Endothelial cell of umbilical vein (primary cell): ENCODE measurements at regions not wholly inside any gene's neighbourhood (a gene's known extent, or its start where the extent isn't known, plus 50 kb on each side); places are given as distances from the start of the nearest gene placed in this dataset.

Experiments
- BruUV-seq: library from RNA; stranded (reverse); fragments of 400-500 nt; replicated peaks from 2 replicates; lab custom pipeline; 2021; lab: Mats Ljungman, UMichigan
- CTCF ChIA-PET: fragments of 300-600, 350-600 bp; sonication (Branson Sonifier 250); formaldehyde crosslinking; loops from one replicate; lab custom pipeline; 2021; ENCODE audit warnings: antibody characterized with exemption, inconsistent platforms; lab: Charles Lee
- POLR2A ChIA-PET: fragments of 300-600, 350-600 bp; sonication (Branson Sonifier 250); formaldehyde crosslinking; loops from one replicate; lab custom pipeline; 2021; ENCODE audit warnings: antibody characterized with exemption, inconsistent platforms; lab: Charles Lee
- DNase-seq: peaks from one replicate; pipeline ENCODE4 v3.0.0-alpha.2; 2011; ENCODE audit warnings: low read depth, low spot score
- FAIRE-seq: peaks from 2 replicates; lab custom pipeline; 2011; peaks lifted over from hg19 to GRCh38; lab: Jason Lieb, UNC
- H2AFZ ChIP-seq: 2 replicates; pipeline ENCODE4 v1.6.0; 2012; ENCODE audit warnings: low read depth, low read length, control low read depth, inconsistent platforms
- H3K27ac ChIP-seq: 2 replicates; pipeline ENCODE4 v1.5.1; 2011; ENCODE audit warnings: low read depth, mild to moderate bottlenecking, control low read depth, low read length, moderate library complexity; ENCODE audit not compliant: insufficient read depth
- H3K27me3 ChIP-seq, 2 experiments: 2 replicates each; pipeline versions ENCODE4 v1.6.0 to v1.6.1; 2011; ENCODE audit warnings: low read length in 2 of 2, mixed read lengths in 1 of 2; ENCODE audit not compliant: control insufficient read depth in 2 of 2, insufficient read depth in 2 of 2
- H3K36me3 ChIP-seq, 2 experiments: 2 replicates in 1 of 2; 3 replicates in 1 of 2; pipeline ENCODE4 v1.5.1; 2011; ENCODE audit warnings: low read length in 2 of 2, mild to moderate bottlenecking in 1 of 2, moderate library complexity in 1 of 2; ENCODE audit not compliant: control insufficient read depth in 2 of 2, insufficient read depth in 2 of 2; ENCODE audit errors: extremely low read depth in 1 of 2
- H3K4me1 ChIP-seq: 3 replicates; pipeline ENCODE4 v1.5.1; 2011; ENCODE audit warnings: mild to moderate bottlenecking, low read length; ENCODE audit not compliant: control insufficient read depth, insufficient read depth; ENCODE audit errors: extremely low read depth
- H3K4me2 ChIP-seq: 2 replicates; pipeline ENCODE4 v1.6.1; 2011; ENCODE audit warnings: low read length, control low read depth, mixed read lengths; ENCODE audit not compliant: insufficient read depth
- H3K4me3 ChIP-seq, 3 experiments: fragments of 200-600 bp in 1 of 3; sonication (generic), shearing (Covaris generic) in 1 of 3; replicated peaks in 1 of 3; 2 replicates each; pipeline ENCODE4 v1.5.1; 2011 to 2016; ENCODE audit warnings: control low read depth in 3 of 3, low read length in 3 of 3, mild to moderate bottlenecking in 2 of 3, inconsistent platforms in 1 of 3, low read depth in 1 of 3, moderate library complexity in 1 of 3; ENCODE audit not compliant: insufficient read depth in 1 of 3
- H3K79me2 ChIP-seq: 2 replicates; pipeline ENCODE4 v1.6.0; 2012; ENCODE audit warnings: low read length, inconsistent platforms; ENCODE audit not compliant: control insufficient read depth, insufficient read depth
- H3K9ac ChIP-seq: replicated peaks from 2 replicates; pipeline ENCODE3; 2011; ENCODE audit warnings: low read length, control low read depth; ENCODE audit not compliant: insufficient read depth; ENCODE audit errors: extremely low read depth
- H3K9me1 ChIP-seq: replicated peaks from 3 replicates; pipeline ENCODE4 v1.6.0; 2011; ENCODE audit warnings: mild to moderate bottlenecking, low read length; ENCODE audit not compliant: control insufficient read depth, insufficient read depth; ENCODE audit errors: extremely low read depth
- H3K9me3 ChIP-seq: replicated peaks from 2 replicates; pipeline ENCODE4 v1.5.1; 2012; ENCODE audit warnings: low read length, inconsistent platforms; ENCODE audit not compliant: control insufficient read depth, insufficient read depth
- H4K20me1 ChIP-seq: replicated peaks from 2 replicates; pipeline ENCODE3; 2011; ENCODE audit warnings: mild to moderate bottlenecking, low read length; ENCODE audit not compliant: control insufficient read depth, insufficient read depth; ENCODE audit errors: extremely low read depth
- EZH2 ChIP-seq: IDR thresholded peaks from 2 replicates; pipeline ENCODE4 v1.6.1; 2012; ENCODE audit warnings: borderline replicate concordance, low read depth, mild to moderate bottlenecking, moderate library complexity, low read length, inconsistent platforms; ENCODE audit not compliant: severe bottlenecking
- FOS ChIP-seq: IDR thresholded peaks from 2 replicates; pipeline ENCODE4 v1.6.1; 2011; ENCODE audit warnings: mild to moderate bottlenecking, low read length, moderate library complexity, borderline replicate concordance; ENCODE audit not compliant: insufficient read depth
- GATA2 ChIP-seq: IDR thresholded peaks from 2 replicates; pipeline ENCODE4 v1.7.0; 2011; ENCODE audit warnings: low read depth, mild to moderate bottlenecking, moderate library complexity, mixed read lengths, low read length; ENCODE audit not compliant: insufficient read length, insufficient read depth
- JUN ChIP-seq: IDR thresholded peaks from 2 replicates; pipeline ENCODE4 v1.6.1; 2011; ENCODE audit warnings: borderline replicate concordance, low read depth; ENCODE audit not compliant: insufficient read length, insufficient read depth
- MYC ChIP-seq: IDR thresholded peaks from one replicate; pipeline ENCODE4 v1.6.1; 2011; ENCODE audit warnings: mild to moderate bottlenecking, low read depth, low read length
- POLR2A ChIP-seq: IDR thresholded peaks from 2 replicates; pipeline ENCODE4 v1.6.1; 2012; ENCODE audit warnings: low read depth, mild to moderate bottlenecking, control low read depth, low read length
- POLR2AphosphoS5 ChIP-seq: IDR thresholded peaks from 2 replicates; pipeline ENCODE4 v1.6.1; 2012; ENCODE audit warnings: low read depth, mild to moderate bottlenecking, control low read depth, low read length, moderate library complexity; ENCODE audit not compliant: insufficient read depth
- dilution Hi-C: fragments of 300-500 bp; cut with MboI; formaldehyde crosslinking; loops from one replicate; pipeline ENCODE4 v1.15.0; 2019; ENCODE audit warnings: low sequenced_read_pairs; ENCODE audit not compliant: extremely low pct_ligation_motif_present
- intact Hi-C: fragments of 100-400 bp; cut with micrococcal nuclease; formaldehyde crosslinking; loops from one replicate; pipeline ENCODE4 v1.10.0; 2022
- TF ChIP-seq, protein P1 (sequence below): IDR thresholded peaks from 2 replicates; pipeline ENCODE4 v1.6.1; 2011; ENCODE audit not compliant: insufficient read depth, insufficient read length
- TF ChIP-seq, protein P2 (sequence below), 2 donors: IDR thresholded peaks; 1 replicate in 1 of 2; 2 replicates in 1 of 2; pipeline ENCODE4 v1.5.1; 2011; ENCODE audit warnings: low read length in 2 of 2, mild to moderate bottlenecking in 2 of 2, moderate library complexity in 2 of 2, control low read depth in 1 of 2, inconsistent platforms in 1 of 2, low read depth in 1 of 2; ENCODE audit not compliant: insufficient read depth in 1 of 2; ENCODE audit errors: extremely low read depth in 1 of 2

DNA sequence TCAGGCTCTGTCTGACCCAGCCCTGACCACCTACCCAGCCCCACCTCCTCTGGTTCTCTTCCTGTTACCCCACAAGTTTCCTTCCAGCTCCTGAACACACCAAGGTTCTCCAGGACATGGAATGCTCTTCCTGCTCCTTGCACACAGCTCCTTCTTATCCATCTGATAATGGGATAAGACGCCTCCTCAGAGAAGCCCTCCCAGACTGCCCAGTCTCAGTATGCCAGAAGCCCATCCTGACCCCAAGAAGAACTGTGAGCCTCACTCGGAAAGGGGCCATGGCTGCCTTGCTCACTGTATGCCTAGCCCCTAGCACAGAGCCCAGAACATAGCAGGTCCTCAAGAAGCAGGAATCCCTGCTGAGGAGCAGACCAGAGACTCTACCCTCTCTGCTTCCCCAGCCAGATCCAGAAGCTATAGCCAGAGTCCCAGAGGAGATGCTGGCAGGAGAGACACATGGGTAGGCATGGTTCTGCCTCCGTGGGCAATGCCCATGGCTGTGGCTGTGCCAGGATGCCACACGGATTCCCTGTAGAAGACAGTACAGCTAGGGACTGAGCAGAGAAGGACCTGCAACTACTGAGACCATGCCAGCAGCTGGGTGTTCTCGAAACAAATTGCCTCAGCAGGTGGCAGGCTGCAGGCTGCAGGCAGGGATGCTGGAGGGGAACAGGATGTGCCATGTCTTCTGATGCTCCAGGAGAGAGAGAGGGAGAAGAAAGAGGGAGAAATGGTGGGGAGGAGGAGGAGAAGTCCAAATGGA is 74.0 kb upstream of the LINGO1 start:
- Histone ChIP-seq H3K27me3 (no peaks in the 10 kb centered on the region), H3K36me3 (no peaks in the 10 kb centered on the region), H3K79me2 (no peaks in the 10 kb centered on the region), H3K9me1 (no peaks in the 10 kb centered on the region), H4K20me1 (no peaks in the 10 kb centered on the region), H2AFZ (no peak overlapping the region), H3K4me3 (no peak overlapping the region), H3K4me2 (no peak overlapping the region), H3K9ac (no peak overlapping the region), H3K27ac (no peak overlapping the region), H3K9me3 (no peaks in the 10 kb centered on the region), H3K4me1 (no peaks in the 10 kb centered on the region)
- intact Hi-C loops, result no loop called here
- POLR2A ChIA-PET, result no interaction called here
- BruUV-seq, result no TSS peak
- dilution Hi-C loops, result no loop called here
- DNase-seq, result no peak
- TF ChIP-seq FOS, result no peak
- TF ChIP-seq GATA2, result no peak
- TF ChIP-seq, protein P1, sequence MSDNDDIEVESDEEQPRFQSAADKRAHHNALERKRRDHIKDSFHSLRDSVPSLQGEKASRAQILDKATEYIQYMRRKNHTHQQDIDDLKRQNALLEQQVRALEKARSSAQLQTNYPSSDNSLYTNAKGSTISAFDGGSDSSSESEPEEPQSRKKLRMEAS, result no peak
- TF ChIP-seq JUN, result no peak
- TF ChIP-seq MYC, result no peak
- no peak for TF ChIP-seq POLR2A
- TF ChIP-seq, protein P2, sequence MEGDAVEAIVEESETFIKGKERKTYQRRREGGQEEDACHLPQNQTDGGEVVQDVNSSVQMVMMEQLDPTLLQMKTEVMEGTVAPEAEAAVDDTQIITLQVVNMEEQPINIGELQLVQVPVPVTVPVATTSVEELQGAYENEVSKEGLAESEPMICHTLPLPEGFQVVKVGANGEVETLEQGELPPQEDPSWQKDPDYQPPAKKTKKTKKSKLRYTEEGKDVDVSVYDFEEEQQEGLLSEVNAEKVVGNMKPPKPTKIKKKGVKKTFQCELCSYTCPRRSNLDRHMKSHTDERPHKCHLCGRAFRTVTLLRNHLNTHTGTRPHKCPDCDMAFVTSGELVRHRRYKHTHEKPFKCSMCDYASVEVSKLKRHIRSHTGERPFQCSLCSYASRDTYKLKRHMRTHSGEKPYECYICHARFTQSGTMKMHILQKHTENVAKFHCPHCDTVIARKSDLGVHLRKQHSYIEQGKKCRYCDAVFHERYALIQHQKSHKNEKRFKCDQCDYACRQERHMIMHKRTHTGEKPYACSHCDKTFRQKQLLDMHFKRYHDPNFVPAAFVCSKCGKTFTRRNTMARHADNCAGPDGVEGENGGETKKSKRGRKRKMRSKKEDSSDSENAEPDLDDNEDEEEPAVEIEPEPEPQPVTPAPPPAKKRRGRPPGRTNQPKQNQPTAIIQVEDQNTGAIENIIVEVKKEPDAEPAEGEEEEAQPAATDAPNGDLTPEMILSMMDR (IDR thresholded peaks at IDR 0.05; ENCODE audit: extremely low read depth in 1 of 2, insufficient read depth in 1 of 2, low read depth in 1 of 2, low read length in 2 of 2), result no peak
- TF ChIP-seq POLR2AphosphoS5, result no peak
- no peak for TF ChIP-seq EZH2
- CTCF ChIA-PET, result no interaction called here
- FAIRE-seq, result no peak
